ENCODE measurements at regions not wholly inside any gene's neighbourhood (a gene's known extent, or its start where the extent isn't known, plus 50 kb on each side); places are given as distances from the start of the nearest gene placed in this dataset.

- TF ChIP-seq CTCF (IDR thresholded peaks at IDR 0.05) (no peak), POLR2A (IDR thresholded peaks at IDR 0.05) (no peak), EP300 (IDR thresholded peaks at IDR 0.05) (no peak)
Observed at GRCh38 chr6:126614642-126615504, 275.0 kb downstream of the CENPW start.
